Stimulated activated CD4-positive, alpha-beta T cell treated with anti-CD3 and anti-CD28 coated beads, Interleukin-2, amount 100 ng/mL, for 24 hours (primary cell): ENCODE measurements at regions not wholly inside any gene's neighbourhood (a gene's known extent, or its start where the extent isn't known, plus 50 kb on each side); places are given as distances from the start of the nearest gene placed in this dataset.

Experiments used
- DNase-seq, 2 donors: peaks; one replicate each; pipeline ENCODE4 v3.0.0-alpha.2; 2020

- no peak for DNase-seq
Measured at GRCh38 chr18:78399992-78400503, 579.6 kb upstream of the SALL3 start.

DNA sequence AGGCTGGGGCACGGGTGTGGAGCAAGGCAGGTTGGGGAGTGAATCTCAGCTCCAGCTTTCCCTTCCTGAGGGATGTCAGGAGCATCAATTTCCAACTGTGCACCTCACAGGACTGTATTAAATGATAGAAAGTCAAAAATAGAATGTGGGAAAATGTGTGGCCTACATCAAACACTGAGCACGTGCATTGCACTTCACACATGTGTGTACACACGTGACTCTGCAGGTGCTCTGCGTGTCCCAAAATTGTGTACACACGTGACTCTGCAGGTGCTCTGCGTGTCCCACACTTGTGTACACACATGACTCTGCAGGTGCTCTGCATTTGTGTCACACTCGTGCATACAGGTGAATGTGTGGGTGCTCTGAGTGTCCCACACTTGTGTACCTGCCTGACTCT, 577.2 kb upstream of the SALL3 start:
- DNase-seq, result no peak

DNA sequence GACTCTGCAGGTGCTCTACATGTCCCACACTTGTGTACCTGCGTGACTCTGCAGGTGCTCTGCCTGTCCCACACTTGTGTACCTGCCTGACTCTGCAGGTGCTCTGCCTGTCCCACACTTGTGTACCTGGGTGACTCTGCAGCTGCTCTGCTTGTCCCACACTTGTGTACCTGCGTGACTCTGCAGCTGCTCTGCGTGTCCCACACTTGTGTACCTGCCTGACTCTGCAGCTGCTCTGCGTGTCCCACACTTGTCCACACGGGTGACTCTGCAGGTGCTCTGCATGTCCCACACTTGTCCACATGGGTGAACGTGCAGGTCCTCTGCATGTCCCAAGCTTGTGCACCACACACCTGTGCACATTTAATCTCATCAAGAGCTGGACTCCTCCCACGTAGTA, 576.7 kb upstream of the SALL3 start:
- DNase-seq, result no peak

DNA sequence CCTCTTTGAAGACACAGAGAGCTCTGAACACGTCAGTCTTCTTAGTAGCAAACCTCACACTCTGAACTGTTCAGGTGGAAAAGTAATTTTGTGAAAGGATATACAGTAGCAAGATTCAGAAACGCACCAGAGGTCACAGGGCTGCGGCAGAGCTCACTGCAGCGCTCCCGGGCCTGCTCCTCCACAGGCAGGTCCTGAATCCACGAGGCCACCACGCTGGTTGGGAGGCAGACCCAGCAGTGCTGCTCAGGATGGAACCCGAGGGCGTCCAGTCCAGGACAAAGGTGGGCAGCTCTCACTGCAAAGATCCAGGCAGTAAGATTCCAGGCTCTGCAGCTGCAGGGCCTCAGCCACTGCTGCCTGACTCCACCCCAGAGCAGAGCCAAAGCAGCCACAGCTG, 576.2 kb upstream of the SALL3 start:
- no peak for DNase-seq

GRCh38 chr18:78405763-78406162, 573.9 kb upstream of the SALL3 start:
- DNase-seq, result no peak

GRCh38 chr18:78406743-78407465, 572.7 kb upstream of the SALL3 start:
- DNase-seq, result no peak

DNA sequence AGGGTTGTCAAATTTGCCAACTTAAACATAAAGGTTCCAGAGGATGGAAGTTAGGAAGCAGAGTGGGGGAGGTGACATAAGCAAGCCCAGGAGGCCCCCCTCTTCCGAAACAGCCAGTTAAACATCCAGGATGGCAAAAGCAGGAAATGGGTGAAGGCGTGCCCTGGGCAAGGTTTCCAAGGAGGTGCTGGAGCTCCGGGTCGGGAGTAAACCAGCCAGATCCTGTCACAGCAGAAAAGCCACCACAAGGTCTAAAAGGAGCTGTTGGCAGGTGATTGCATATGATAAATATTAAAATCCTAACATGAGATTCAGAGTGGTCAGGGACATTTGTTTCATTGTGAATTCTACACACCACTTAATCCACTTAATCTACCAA, 572.2 kb upstream of the SALL3 start:
- no peak for DNase-seq

DNA sequence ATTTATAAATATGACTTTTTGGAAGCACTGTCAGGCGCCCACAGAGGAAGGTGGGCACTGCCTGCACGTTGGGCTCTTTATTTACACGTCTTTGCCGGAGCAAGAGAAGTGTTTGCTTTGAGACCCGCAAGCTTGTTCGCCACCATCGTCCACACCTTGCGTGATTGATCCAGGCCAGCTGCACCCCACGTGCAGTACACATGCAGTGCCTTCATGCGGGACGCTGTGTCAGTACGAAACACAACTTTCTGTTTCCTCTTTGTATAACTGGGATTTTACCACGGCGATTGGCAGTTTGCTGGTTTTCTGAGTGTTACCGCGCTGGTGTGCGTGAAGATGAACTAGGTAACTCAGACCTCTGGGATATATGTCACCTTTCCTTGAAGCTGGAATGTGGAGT, 571.0 kb upstream of the SALL3 start:
- no peak for DNase-seq

DNA sequence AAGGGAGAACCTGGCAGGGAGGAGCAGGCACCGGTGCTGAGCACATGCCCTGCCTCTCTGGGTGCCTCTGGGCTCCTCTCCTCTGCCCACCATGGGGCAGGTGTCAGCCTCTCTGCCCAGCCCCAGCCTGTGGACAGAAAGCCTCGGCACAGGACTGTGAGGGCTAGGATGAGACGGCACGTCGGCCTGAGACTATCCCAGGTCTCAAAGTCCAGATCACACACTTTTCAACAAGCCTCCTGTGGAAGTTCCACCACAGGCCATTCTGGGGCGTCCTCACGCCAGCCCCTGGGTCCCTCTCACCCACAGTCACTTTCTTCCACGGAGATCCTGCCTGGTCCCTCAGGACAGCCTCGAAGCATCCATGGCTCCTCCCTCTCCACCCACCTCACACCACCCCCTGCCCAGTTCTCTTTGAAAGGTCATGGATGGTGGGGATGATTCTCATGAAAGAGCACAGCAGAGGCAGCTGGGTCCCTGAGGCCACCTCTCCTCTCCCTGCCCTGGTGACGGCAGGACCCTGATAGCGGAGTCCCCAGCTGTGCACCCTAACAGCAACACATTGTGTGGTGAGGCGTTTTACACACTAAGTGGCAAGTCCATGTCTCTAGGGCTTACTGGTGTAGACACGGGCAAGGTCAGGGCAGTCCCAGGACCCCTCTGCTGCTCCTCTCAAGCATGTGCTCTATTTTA, 569.4 kb upstream of the SALL3 start:
- DNase-seq, result no peak

GRCh38 chr18:78411539-78411938, 568.1 kb upstream of the SALL3 start:
- no peak for DNase-seq

DNA sequence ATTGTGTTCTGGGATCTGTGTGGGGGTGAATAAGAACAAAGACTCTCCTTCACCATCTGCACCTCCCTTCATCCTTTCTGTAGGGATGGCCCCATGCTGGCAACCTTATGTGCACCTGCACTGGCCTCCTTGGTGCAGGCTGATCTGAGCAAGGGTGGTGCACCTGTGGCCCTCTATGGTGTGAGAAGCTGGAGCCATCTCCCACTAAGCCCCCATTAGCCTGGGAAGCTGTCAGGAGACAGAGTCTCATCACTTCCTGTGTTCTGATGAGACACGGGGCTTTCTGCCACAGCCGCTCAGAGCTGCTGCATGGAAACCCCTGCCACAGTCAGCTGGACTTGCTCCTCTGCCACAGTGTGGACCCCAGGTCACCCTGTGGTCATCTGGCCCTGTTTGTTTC, 565.3 kb upstream of the SALL3 start:
- DNase-seq, result no peak

- DNase-seq, result no peak
Measured at GRCh38 chr18:78416853-78417252, 562.8 kb upstream of the SALL3 start.

GRCh38 chr18:78418379-78418778, 561.2 kb upstream of the SALL3 start:
- no peak for DNase-seq

GRCh38 chr18:78419171-78419570, 560.4 kb upstream of the SALL3 start:
- DNase-seq, result no peak

DNA sequence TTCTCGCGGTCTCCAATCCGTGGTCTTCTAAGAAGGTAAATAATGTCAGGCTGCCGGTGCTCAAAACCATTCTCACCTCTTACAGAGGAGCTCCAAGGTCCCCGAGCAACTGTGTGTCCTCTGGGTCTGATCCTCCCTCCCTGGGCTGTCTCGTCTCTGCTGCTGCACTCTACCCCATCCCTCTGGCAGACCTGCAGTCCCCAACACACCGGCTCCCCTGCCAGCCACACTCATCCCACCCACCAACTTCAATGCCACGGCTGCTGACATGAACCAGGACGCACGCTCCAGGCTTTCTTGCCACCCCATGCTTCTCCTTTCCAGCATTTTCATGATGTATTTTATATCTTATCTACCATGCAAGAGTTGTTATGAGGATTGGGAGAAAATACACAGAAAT, 559.5 kb upstream of the SALL3 start:
- DNase-seq, result no peak

DNA sequence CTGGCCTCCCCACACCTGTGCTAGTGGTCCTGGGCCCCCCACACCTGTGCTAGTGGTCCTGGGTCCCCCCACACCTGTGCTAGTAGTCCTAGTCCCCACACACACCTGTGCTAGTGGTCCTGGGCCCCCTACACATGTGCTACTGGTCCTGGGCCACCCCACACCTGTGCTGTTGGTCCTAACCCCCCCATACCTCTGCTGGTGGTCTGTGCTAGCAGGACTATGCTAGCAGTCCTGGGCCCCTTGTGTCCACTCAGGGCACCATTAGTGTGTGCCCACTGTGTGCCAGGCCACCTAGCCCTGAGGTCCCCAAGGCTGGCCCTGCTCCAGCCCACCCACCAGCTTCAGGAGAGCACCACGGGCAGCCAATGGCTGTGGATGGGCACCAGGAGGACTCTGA, 558.2 kb upstream of the SALL3 start:
- no peak for DNase-seq

GRCh38 chr18:78422336-78422735, 557.3 kb upstream of the SALL3 start:
- DNase-seq, result no peak

GRCh38 chr18:78423811-78424210, 555.8 kb upstream of the SALL3 start:
- DNase-seq, result no peak

- DNase-seq, result no peak
Measured at GRCh38 chr18:78424403-78425018, 555.1 kb upstream of the SALL3 start.

DNA sequence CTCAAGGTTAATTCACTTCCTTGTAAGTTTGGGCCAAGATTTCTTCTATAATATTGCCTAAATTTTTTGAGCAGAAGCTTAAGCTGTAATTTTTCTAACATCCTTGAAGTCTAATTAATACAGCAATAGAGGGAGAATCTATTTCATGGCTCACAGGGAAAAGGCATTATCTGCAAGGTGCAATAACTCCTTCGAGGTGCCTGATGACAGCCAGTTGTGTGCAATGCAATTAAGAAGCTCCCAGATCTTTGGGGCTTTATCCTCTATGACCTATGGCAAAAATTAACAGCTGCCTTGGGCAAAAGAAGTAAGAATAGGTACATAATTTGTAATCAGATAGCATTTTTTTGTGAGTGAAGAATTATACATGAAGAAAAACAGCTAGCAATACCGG, 554.6 kb upstream of the SALL3 start:
- DNase-seq, result no peak

DNA sequence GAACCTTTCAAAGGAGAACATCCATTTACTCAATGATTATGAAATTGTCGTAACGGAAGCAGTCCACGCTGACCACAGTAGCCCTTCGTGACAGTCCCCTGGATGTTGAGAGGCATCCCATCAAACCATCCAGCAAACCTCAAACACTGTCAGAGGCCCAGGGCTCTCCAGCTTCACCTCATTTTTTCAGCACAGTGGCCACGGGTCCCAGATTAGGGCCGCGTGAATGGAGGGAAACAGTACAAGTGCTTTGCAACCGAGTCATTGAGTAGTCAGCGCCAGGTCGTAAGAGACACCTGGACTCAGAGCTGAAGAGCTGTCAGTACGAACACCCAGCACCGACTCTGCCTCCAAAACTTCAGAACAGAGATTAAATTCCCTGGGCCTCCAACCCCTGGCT, 552.5 kb upstream of the SALL3 start:
- DNase-seq, result no peak

GRCh38 chr18:78429127-78430108, 550.2 kb upstream of the SALL3 start:
- no peak for DNase-seq
